SK-N-SH (cell line): ENCODE measurements at regions not wholly inside any gene's neighbourhood (a gene's known extent, or its start where the extent isn't known, plus 50 kb on each side); places are given as distances from the start of the nearest gene placed in this dataset.

Source experiments
- CTCF ChIA-PET: fragments of 300-600, 350-600 bp; formaldehyde crosslinking; extraction: SDS; loops from one replicate; lab custom pipeline; 2021; lab: Yijun Ruan, JAX
- POLR2A ChIA-PET: fragments of 350-600 bp; sonication (Branson Sonifier 250); formaldehyde crosslinking; extraction: SDS; loops from one replicate; lab custom pipeline; 2020; ENCODE audit warnings: antibody characterized with exemption, inconsistent platforms; lab: Yijun Ruan, JAX
- DNase-seq: peaks from one replicate; pipeline ENCODE4 v3.0.0; 2012
- H2AFZ ChIP-seq: fragments of 200-600 bp; sonication (generic); 2 replicates; pipeline ENCODE4 v1.8.1; 2016; ENCODE audit warnings: antibody characterized with exemption, mild to moderate bottlenecking, low read depth
- H3F3A ChIP-seq: fragments of 200-600 bp; sonication (generic); replicated peaks from 2 replicates; pipeline ENCODE3; 2016; ENCODE audit warnings: antibody characterized with exemption, mild to moderate bottlenecking; ENCODE audit not compliant: insufficient read depth
- H3K27ac ChIP-seq, 2 experiments: fragments of 200-500 bp in 1 of 2; fragments of 200-600 bp in 1 of 2; sonication (Bioruptor generic) in 1 of 2; sonication (generic), shearing (Covaris generic) in 1 of 2; 2 replicates each; pipeline versions ENCODE4 v1.5.1 to v1.6.1; 2014 to 2016; ENCODE audit warnings: low read depth in 2 of 2, inconsistent platforms in 1 of 2, low read length in 1 of 2, mild to moderate bottlenecking in 1 of 2, mixed read lengths in 1 of 2
- H3K27me3 ChIP-seq: fragments of 200-600 bp; sonication (generic), shearing (Covaris generic); 2 replicates; pipeline ENCODE4 v1.6.1; 2016; ENCODE audit warnings: mixed run types; ENCODE audit not compliant: insufficient read depth
- H3K36me3 ChIP-seq, 2 experiments: fragments of 200-500 bp in 1 of 2; fragments of 200-600 bp in 1 of 2; sonication (Bioruptor generic) in 1 of 2; sonication (generic) in 1 of 2; replicated peaks in 1 of 2; 2 replicates each; pipeline versions ENCODE3 to v1.5.1; 2014 to 2016; ENCODE audit warnings: low read length in 1 of 2, mild to moderate bottlenecking in 1 of 2; ENCODE audit not compliant: insufficient read depth in 2 of 2, control insufficient read depth in 1 of 2
- H3K4me1 ChIP-seq, 2 experiments: fragments of 200-500 bp in 1 of 2; fragments of 200-600 bp in 1 of 2; sonication (Bioruptor generic) in 1 of 2; sonication (generic), shearing (Covaris generic) in 1 of 2; 2 replicates each; pipeline versions ENCODE4 v1.5.1 to v1.6.1; 2014 to 2016; ENCODE audit warnings: low read depth in 1 of 2, low read length in 1 of 2, mixed run types in 1 of 2; ENCODE audit not compliant: insufficient read depth in 2 of 2, control insufficient read depth in 1 of 2
- H3K4me2 ChIP-seq: fragments of 200-600 bp; sonication (generic), shearing (Covaris generic); 2 replicates; pipeline ENCODE4 v1.6.1; 2017; ENCODE audit warnings: mixed run types
- H3K4me3 ChIP-seq, 2 experiments: fragments of 200-500 bp in 1 of 2; fragments of 200-600 bp in 1 of 2; sonication (Bioruptor generic) in 1 of 2; sonication (generic), shearing (Covaris generic) in 1 of 2; 2 replicates each; pipeline versions ENCODE4 v1.5.1 to v1.8.1; 2014 to 2016; ENCODE audit warnings: low read depth in 2 of 2, inconsistent platforms in 1 of 2, low read length in 1 of 2, mild to moderate bottlenecking in 1 of 2, mixed read lengths in 1 of 2, moderate library complexity in 1 of 2
- H3K79me2 ChIP-seq: fragments of 200-600 bp; sonication (generic); 2 replicates; pipeline ENCODE4 v1.8.1; 2017; ENCODE audit warnings: mild to moderate bottlenecking; ENCODE audit not compliant: insufficient read depth
- H3K9ac ChIP-seq: fragments of 200-600 bp; sonication (generic); 2 replicates; pipeline ENCODE4 v1.6.1; 2017; ENCODE audit warnings: mixed run types
- H3K9me2 ChIP-seq: fragments of 200-600 bp; sonication (generic); 2 replicates; pipeline ENCODE4 v1.6.1; 2017; ENCODE audit warnings: mixed run types
- H3K9me3 ChIP-seq: fragments of 200-600 bp; sonication (generic); 2 replicates; pipeline ENCODE4 v1.6.1; 2017; ENCODE audit warnings: mixed run types, mild to moderate bottlenecking, moderate library complexity
- H4K20me1 ChIP-seq: fragments of 200-600 bp; sonication (generic); 2 replicates; pipeline ENCODE4 v1.6.1; 2017; ENCODE audit warnings: mild to moderate bottlenecking, mixed run types; ENCODE audit not compliant: insufficient read depth
- CHD2 ChIP-seq: fragments of 150-350 bp; IDR thresholded peaks from 2 replicates; pipeline ENCODE4 v1.6.1; 2018; ENCODE audit warnings: low read length; ENCODE audit not compliant: partially characterized antibody
- EZH2phosphoT487 ChIP-seq: fragments of 200-600 bp; sonication (generic); IDR thresholded peaks from 2 replicates; pipeline ENCODE4 v1.6.1; 2017; ENCODE audit warnings: low read depth, mixed run types, mild to moderate bottlenecking, antibody characterized with exemption, moderate library complexity, borderline replicate concordance
- FOSL2 ChIP-seq: IDR thresholded peaks from 2 replicates; pipeline ENCODE4 v1.4.0; 2012; ENCODE audit warnings: low read depth, mild to moderate bottlenecking, moderate library complexity, borderline replicate concordance
- FOXJ3 ChIP-seq: sonication (generic); formaldehyde crosslinking; IDR thresholded peaks from 2 replicates; pipeline ENCODE4 v1.5.1; 2020; ENCODE audit warnings: mild to moderate bottlenecking, missing genetic modification reagents
- FOXM1 ChIP-seq: IDR thresholded peaks from 2 replicates; pipeline ENCODE4 v1.4.0; 2012; ENCODE audit warnings: low read depth, mild to moderate bottlenecking
- GATA2 ChIP-seq: sonication (generic); formaldehyde crosslinking; IDR thresholded peaks from 2 replicates; pipeline ENCODE4 v1.5.0; 2020; ENCODE audit warnings: mild to moderate bottlenecking, missing genetic modification reagents
- JUND ChIP-seq: IDR thresholded peaks from 2 replicates; pipeline ENCODE4 v1.4.0; 2012
- MEF2A ChIP-seq: IDR thresholded peaks from 2 replicates; pipeline ENCODE4 v1.4.0; 2012; ENCODE audit warnings: low read depth, borderline replicate concordance
- MXI1 ChIP-seq: IDR thresholded peaks from 2 replicates; pipeline ENCODE4 v1.6.1; 2012; ENCODE audit warnings: mild to moderate bottlenecking, low read depth, low read length, improper control_type of control experiment
- RAD21 ChIP-seq: IDR thresholded peaks from 2 replicates; pipeline ENCODE4 v1.6.1; 2012; ENCODE audit warnings: mild to moderate bottlenecking, low read length
- RCOR1 ChIP-seq: fragments of 150-350 bp; IDR thresholded peaks from 2 replicates; pipeline ENCODE4 v1.6.1; 2017; ENCODE audit warnings: antibody characterized with exemption, low read length
- RXRA ChIP-seq: IDR thresholded peaks from 2 replicates; pipeline ENCODE4 v1.4.0; 2012; ENCODE audit warnings: low read depth, mild to moderate bottlenecking, borderline replicate concordance
- SIN3A ChIP-seq: IDR thresholded peaks from 2 replicates; pipeline ENCODE4 v1.6.1; 2012; ENCODE audit warnings: low read depth, mild to moderate bottlenecking, low read length, moderate library complexity, borderline replicate concordance
- SMC3 ChIP-seq: IDR thresholded peaks from 2 replicates; pipeline ENCODE4 v1.6.1; 2012; ENCODE audit warnings: low read depth, low read length, improper control_type of control experiment
- TAF1 ChIP-seq: IDR thresholded peaks from 2 replicates; pipeline ENCODE4 v1.6.1; 2012; ENCODE audit warnings: low read depth, mild to moderate bottlenecking, low read length, moderate library complexity, borderline replicate concordance
- TCF12 ChIP-seq: IDR thresholded peaks from 2 replicates; pipeline ENCODE4 v1.4.0; 2012
- WGBS: methylation state at CpG from one replicate; pipeline ENCODE4 v1.1.6; 2017; ENCODE audit warnings: low lambda C conversion rate; 5-methylcytosine and 5-hydroxymethylcytosine counted together
- TF ChIP-seq, protein P1 (sequence below): fragments of 200-600 bp; sonication (generic); IDR thresholded peaks from 2 replicates; pipeline ENCODE4 v1.6.1; 2017; ENCODE audit warnings: antibody characterized with exemption, mild to moderate bottlenecking, moderate library complexity
- TF ChIP-seq, protein P2 (sequence below): fragments of 150-350 bp; IDR thresholded peaks from 2 replicates; pipeline ENCODE4 v1.6.1; 2017; ENCODE audit warnings: antibody characterized with exemption, low read length, low read depth, borderline replicate concordance
- TF ChIP-seq, protein P3 (sequence below): IDR thresholded peaks from 2 replicates; pipeline ENCODE4; 2012
- TF ChIP-seq, protein P4 (sequence below): IDR thresholded peaks from 2 replicates; pipeline ENCODE4 v1.4.0; 2012; ENCODE audit warnings: low read depth

DNA sequence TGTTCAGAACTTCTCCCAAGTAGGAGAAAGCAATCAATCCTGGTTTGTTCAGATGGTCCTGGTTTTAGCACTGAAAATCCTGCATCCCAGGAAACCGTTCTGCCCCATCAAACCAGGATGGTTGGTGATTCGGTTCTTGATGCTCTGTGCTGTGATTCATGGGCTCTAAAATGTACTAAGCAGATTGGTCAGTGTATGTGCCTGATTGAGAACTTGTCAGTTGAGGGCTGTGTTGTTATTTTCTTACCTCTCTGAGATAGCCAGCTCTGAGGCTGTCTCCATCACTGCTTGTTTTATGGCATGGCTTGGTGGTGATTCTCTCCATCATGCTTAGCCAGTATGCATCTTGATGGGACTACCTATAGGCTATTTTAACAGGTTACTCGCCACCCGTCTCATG, 246.9 kb upstream of the RBFOX1 start:
- TF ChIP-seq MXI1 = no peak
- TF ChIP-seq SMC3 = no peak
- no peak for TF ChIP-seq JUND
- TF ChIP-seq, protein P1, sequence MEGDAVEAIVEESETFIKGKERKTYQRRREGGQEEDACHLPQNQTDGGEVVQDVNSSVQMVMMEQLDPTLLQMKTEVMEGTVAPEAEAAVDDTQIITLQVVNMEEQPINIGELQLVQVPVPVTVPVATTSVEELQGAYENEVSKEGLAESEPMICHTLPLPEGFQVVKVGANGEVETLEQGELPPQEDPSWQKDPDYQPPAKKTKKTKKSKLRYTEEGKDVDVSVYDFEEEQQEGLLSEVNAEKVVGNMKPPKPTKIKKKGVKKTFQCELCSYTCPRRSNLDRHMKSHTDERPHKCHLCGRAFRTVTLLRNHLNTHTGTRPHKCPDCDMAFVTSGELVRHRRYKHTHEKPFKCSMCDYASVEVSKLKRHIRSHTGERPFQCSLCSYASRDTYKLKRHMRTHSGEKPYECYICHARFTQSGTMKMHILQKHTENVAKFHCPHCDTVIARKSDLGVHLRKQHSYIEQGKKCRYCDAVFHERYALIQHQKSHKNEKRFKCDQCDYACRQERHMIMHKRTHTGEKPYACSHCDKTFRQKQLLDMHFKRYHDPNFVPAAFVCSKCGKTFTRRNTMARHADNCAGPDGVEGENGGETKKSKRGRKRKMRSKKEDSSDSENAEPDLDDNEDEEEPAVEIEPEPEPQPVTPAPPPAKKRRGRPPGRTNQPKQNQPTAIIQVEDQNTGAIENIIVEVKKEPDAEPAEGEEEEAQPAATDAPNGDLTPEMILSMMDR = no peak
- TF ChIP-seq MEF2A = no peak
- no peak for TF ChIP-seq TCF12
- TF ChIP-seq TAF1 = no peak
- TF ChIP-seq, protein P2, sequence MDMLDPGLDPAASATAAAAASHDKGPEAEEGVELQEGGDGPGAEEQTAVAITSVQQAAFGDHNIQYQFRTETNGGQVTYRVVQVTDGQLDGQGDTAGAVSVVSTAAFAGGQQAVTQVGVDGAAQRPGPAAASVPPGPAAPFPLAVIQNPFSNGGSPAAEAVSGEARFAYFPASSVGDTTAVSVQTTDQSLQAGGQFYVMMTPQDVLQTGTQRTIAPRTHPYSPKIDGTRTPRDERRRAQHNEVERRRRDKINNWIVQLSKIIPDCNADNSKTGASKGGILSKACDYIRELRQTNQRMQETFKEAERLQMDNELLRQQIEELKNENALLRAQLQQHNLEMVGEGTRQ = no peak
- TF ChIP-seq EZH2phosphoT487 = no peak
- TF ChIP-seq CHD2 = no peak
- TF ChIP-seq, protein P3, sequence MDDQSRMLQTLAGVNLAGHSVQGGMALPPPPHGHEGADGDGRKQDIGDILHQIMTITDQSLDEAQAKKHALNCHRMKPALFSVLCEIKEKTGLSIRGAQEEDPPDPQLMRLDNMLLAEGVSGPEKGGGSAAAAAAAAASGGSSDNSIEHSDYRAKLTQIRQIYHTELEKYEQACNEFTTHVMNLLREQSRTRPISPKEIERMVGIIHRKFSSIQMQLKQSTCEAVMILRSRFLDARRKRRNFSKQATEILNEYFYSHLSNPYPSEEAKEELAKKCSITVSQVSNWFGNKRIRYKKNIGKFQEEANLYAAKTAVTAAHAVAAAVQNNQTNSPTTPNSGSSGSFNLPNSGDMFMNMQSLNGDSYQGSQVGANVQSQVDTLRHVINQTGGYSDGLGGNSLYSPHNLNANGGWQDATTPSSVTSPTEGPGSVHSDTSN = no peak
- H3K9me3 ChIP-seq = no peaks in the 10 kb centered on the region
- H3K36me3 ChIP-seq = no peaks in the 10 kb centered on the region
- CTCF ChIA-PET = no interaction called here
- H3K79me2 ChIP-seq = no peaks in the 10 kb centered on the region
- no peak overlapping the region for H3K9ac ChIP-seq
- no peak overlapping the region for H3K4me3 ChIP-seq
- no peak for DNase-seq
- no peak overlapping the region for H2AFZ ChIP-seq
- H4K20me1 ChIP-seq = no peaks in the 10 kb centered on the region
- H3K4me1 ChIP-seq = no peaks in the 10 kb centered on the region; a peak in 1 of 4 replicates
- H3K27me3 ChIP-seq = no peaks in the 10 kb centered on the region
- H3F3A ChIP-seq = no peaks in the 10 kb centered on the region
- POLR2A ChIA-PET = no interaction called here
- no peak overlapping the region for H3K27ac ChIP-seq
- no peak overlapping the region for H3K4me2 ChIP-seq
- no peaks in the 10 kb centered on the region for H3K9me2 ChIP-seq
- 9% methylated on average over 4 of the region's 4 CpGs for WGBS

DNA sequence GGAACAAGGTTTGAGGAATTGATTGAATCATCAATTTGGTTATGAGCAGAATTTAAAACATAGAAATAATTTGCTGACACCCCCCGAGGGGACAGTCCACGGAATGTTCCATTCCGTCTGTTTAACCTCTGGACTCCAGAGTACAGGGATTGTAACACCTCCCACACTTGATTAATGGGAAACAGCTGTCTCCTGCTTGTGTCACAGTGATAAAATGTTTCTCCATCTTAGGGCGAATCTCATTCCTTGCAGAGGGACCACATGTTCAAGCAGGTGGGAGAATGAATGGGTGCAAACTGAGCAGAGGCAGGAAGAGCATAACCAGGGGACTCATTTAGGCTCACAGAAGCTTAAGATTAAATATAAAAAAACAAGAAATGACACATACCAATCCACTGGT, 249.5 kb upstream of the RBFOX1 start:
- Histone ChIP-seq H3K4me1 (no peaks in the 10 kb centered on the region; a peak in 1 of 4 replicates), H3K4me2 (no peak overlapping the region), H3K4me3 (no peak overlapping the region), H3K79me2 (no peaks in the 10 kb centered on the region), H3K27ac (no peak overlapping the region), H3K9me3 (no peaks in the 10 kb centered on the region), H3K36me3 (no peaks in the 10 kb centered on the region), H3K27me3 (no peaks in the 10 kb centered on the region), H2AFZ (no peak overlapping the region), H3F3A (no peaks in the 10 kb centered on the region), H3K9ac (no peak overlapping the region), H4K20me1 (no peaks in the 10 kb centered on the region), H3K9me2 (no peaks in the 10 kb centered on the region)
- TF ChIP-seq TCF12 = no peak
- TF ChIP-seq RAD21 = no peak
- TF ChIP-seq, protein P3 = no peak
- TF ChIP-seq, protein P4, sequence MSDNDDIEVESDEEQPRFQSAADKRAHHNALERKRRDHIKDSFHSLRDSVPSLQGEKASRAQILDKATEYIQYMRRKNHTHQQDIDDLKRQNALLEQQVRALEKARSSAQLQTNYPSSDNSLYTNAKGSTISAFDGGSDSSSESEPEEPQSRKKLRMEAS = no peak
- no peak for TF ChIP-seq RCOR1
- TF ChIP-seq EZH2phosphoT487 = no peak
- no peak for TF ChIP-seq SIN3A
- TF ChIP-seq FOXJ3 (CRISPR knock-in tag) = no peak
- TF ChIP-seq FOXM1 = no peak
- no peak for TF ChIP-seq RXRA
- TF ChIP-seq JUND = no peak
- no peak for TF ChIP-seq FOSL2
- no peak for TF ChIP-seq GATA2 (CRISPR knock-in tag)
- TF ChIP-seq, protein P1 = no peak
- WGBS = 7% methylated on average over 4 of the region's 4 CpGs
- ChIA-PET CTCF (no interaction called here), POLR2A (no interaction called here)
- DNase-seq = peak; percentile 14
